Liver (tissue), 8 donors: ENCODE measurements at regions not wholly inside any gene's neighbourhood (a gene's known extent, or its start where the extent isn't known, plus 50 kb on each side); places are given as distances from the start of the nearest gene placed in this dataset.

ENCODE experiments used
- DNase-seq: peaks from one replicate; pipeline ENCODE4 v3.0.0-alpha.2; 2017; ENCODE audit warnings: low spot score
- H3K27ac ChIP-seq, 2 donors: one replicate each; pipeline ENCODE4 v1.7.0; 2013; ENCODE audit warnings: inconsistent platforms in 2 of 2, low read length in 2 of 2, control low read depth in 1 of 2, low read depth in 1 of 2, mild to moderate bottlenecking in 1 of 2
- H3K27me3 ChIP-seq, 4 donors: one replicate each; pipeline versions ENCODE4 v1.6.1 to v1.7.0; 2013; ENCODE audit warnings: low read length in 3 of 4, inconsistent platforms in 1 of 4, mild to moderate bottlenecking in 1 of 4, moderate library complexity in 1 of 4; ENCODE audit not compliant: control insufficient read depth in 4 of 4, insufficient read depth in 4 of 4
- H3K36me3 ChIP-seq, 4 donors: one replicate each; pipeline versions ENCODE4 v1.6.1 to v1.7.0; 2013; ENCODE audit warnings: low read length in 3 of 4, mild to moderate bottlenecking in 3 of 4, low read depth in 1 of 4, moderate library complexity in 1 of 4; ENCODE audit not compliant: control insufficient read depth in 4 of 4, insufficient read depth in 3 of 4
- H3K4me1 ChIP-seq, 4 donors: one replicate each; pipeline versions ENCODE4 v1.6.1 to v1.7.0; 2013; ENCODE audit warnings: low read length in 3 of 4, mild to moderate bottlenecking in 3 of 4, moderate library complexity in 1 of 4; ENCODE audit not compliant: control insufficient read depth in 4 of 4, insufficient read depth in 4 of 4
- H3K4me3 ChIP-seq, 3 donors: one replicate each; pipeline versions ENCODE4 v1.6.1 to v1.7.0; 2013; ENCODE audit warnings: low read length in 3 of 3, control low read depth in 1 of 3, low read depth in 1 of 3, mild to moderate bottlenecking in 1 of 3
- H3K9ac ChIP-seq, 2 donors: one replicate each; pipeline ENCODE4 v1.7.0; 2013; ENCODE audit warnings: low read length in 2 of 2, mild to moderate bottlenecking in 2 of 2, moderate library complexity in 2 of 2, control low read depth in 1 of 2, low read depth in 1 of 2
- H3K9me3 ChIP-seq, 4 donors: one replicate each; pipeline versions ENCODE4 v1.6.1 to v1.7.0; 2013; ENCODE audit warnings: low read length in 3 of 4; ENCODE audit not compliant: control insufficient read depth in 4 of 4
- ATF3 ChIP-seq: IDR thresholded peaks from 2 replicates; pipeline ENCODE4 v1.6.1; 2016; ENCODE audit warnings: antibody characterized with exemption
- CTCF ChIP-seq: fragments of 150-350 bp; IDR thresholded peaks from 2 replicates; pipeline ENCODE4 v1.5.1; 2017; ENCODE audit warnings: improper control_type of control experiment, low read depth, low read length; ENCODE audit not compliant: missing input control
- EGR1 ChIP-seq, 2 donors: IDR thresholded peaks; 2 replicates each; pipeline ENCODE4 v1.6.1; 2016 to 2018; ENCODE audit warnings: antibody characterized with exemption in 2 of 2, low read depth in 2 of 2
- FOXA1 ChIP-seq: IDR thresholded peaks from 2 replicates; pipeline ENCODE4 v1.6.1; 2016; ENCODE audit warnings: antibody characterized with exemption
- FOXA2 ChIP-seq: IDR thresholded peaks from 2 replicates; pipeline ENCODE4 v1.6.1; 2016; ENCODE audit warnings: antibody characterized with exemption
- GABPA ChIP-seq, 2 donors: IDR thresholded peaks in 1 of 2; conservative IDR thresholded peaks in 1 of 2; 2 replicates each; pipeline ENCODE4 v1.6.1; 2016; ENCODE audit warnings: antibody characterized with exemption in 2 of 2, mild to moderate bottlenecking in 1 of 2, moderate library complexity in 1 of 2
- HNF4A ChIP-seq, 2 donors: conservative IDR thresholded peaks; 2 replicates each; pipeline ENCODE4 v1.6.1; 2016; ENCODE audit warnings: antibody characterized with exemption in 2 of 2, mild to moderate bottlenecking in 2 of 2
- HNF4G ChIP-seq: IDR thresholded peaks from 2 replicates; pipeline ENCODE4 v1.6.1; 2016; ENCODE audit warnings: antibody characterized with exemption
- JUND ChIP-seq, 2 donors: IDR thresholded peaks; 2 replicates each; pipeline ENCODE4 v1.6.1; 2016; ENCODE audit warnings: antibody characterized with exemption in 2 of 2
- MAX ChIP-seq: IDR thresholded peaks from 2 replicates; pipeline ENCODE4 v1.6.1; 2016; ENCODE audit warnings: antibody characterized with exemption
- NR2F2 ChIP-seq: IDR thresholded peaks from 2 replicates; pipeline ENCODE4 v1.6.1; 2016; ENCODE audit warnings: antibody characterized with exemption
- RAD21 ChIP-seq, 2 donors: IDR thresholded peaks; 2 replicates each; pipeline ENCODE4 v1.6.1; 2016; ENCODE audit warnings: antibody characterized with exemption in 2 of 2, mild to moderate bottlenecking in 2 of 2
- REST ChIP-seq: IDR thresholded peaks from 2 replicates; pipeline ENCODE4 v1.6.1; 2016; ENCODE audit warnings: antibody characterized with exemption, mild to moderate bottlenecking
- RXRA ChIP-seq, 2 donors: IDR thresholded peaks; 2 replicates each; pipeline ENCODE4 v1.6.1; 2017 to 2018; ENCODE audit warnings: antibody characterized with exemption in 2 of 2, mild to moderate bottlenecking in 1 of 2
- SP1 ChIP-seq: IDR thresholded peaks from 2 replicates; pipeline ENCODE4 v1.6.1; 2018; ENCODE audit warnings: antibody characterized with exemption, mild to moderate bottlenecking
- TAF1 ChIP-seq: conservative IDR thresholded peaks from 2 replicates; pipeline ENCODE4 v1.6.1; 2016; ENCODE audit warnings: antibody characterized with exemption, mild to moderate bottlenecking
- YY1 ChIP-seq: IDR thresholded peaks from 2 replicates; pipeline ENCODE4 v1.6.1; 2016; ENCODE audit warnings: antibody characterized with exemption, mild to moderate bottlenecking
- ZBTB33 ChIP-seq: IDR thresholded peaks from 2 replicates; pipeline ENCODE4 v1.6.1; 2016; ENCODE audit warnings: antibody characterized with exemption
- WGBS: extraction: QIAGEN DNeasy Blood & Tissue Kit; methylation state at CpG from one replicate; pipeline ENCODE4 v1.1.7; 2013; 5-methylcytosine and 5-hydroxymethylcytosine counted together
- donor health status: healthy.
- donor health status: healthy.
- donor health status: healthy.
- donor health status: healthy.
- donor health status: healthy.

GRCh38 chr1:175890958-175891357 lies 147.6 kb upstream of the TNR start:
- Histone ChIP-seq H3K4me3 (no peak overlapping the region), H3K9me3 (no peaks in the 10 kb centered on the region), H3K9ac (no peak overlapping the region), H3K27ac (no peak overlapping the region), H3K27me3 (no peaks in the 10 kb centered on the region), H3K36me3 (no peaks in the 10 kb centered on the region), H3K4me1 (no peaks in the 10 kb centered on the region)
- TF ChIP-seq ZBTB33 (no peak), FOXA1 (no peak), RXRA (IDR thresholded peaks at IDR 0.05) (no peak), TAF1 (no peak), NR2F2 (no peak)
- WGBS: 95% methylated on average over 7 of the region's 7 CpGs
- no peak for DNase-seq

- 96% methylated on average over 2 of the region's 2 CpGs for WGBS
- Histone ChIP-seq H3K4me1 (no peaks in the 10 kb centered on the region), H3K9me3 (no peaks in the 10 kb centered on the region), H3K27me3 (no peaks in the 10 kb centered on the region), H3K27ac (no peak overlapping the region), H3K36me3 (no peaks in the 10 kb centered on the region), H3K9ac (no peak overlapping the region), H3K4me3 (no peak overlapping the region)
- TF ChIP-seq NR2F2 (no peak), TAF1 (no peak), REST (no peak)
- no peak for DNase-seq
Observed at GRCh38 chr1:175889848-175890247, 146.5 kb upstream of the TNR start.

GRCh38 chr1:175888996-175889395 lies 145.6 kb upstream of the TNR start:
- DNase-seq: no peak
- H3K27ac ChIP-seq: no peak overlapping the region
- no peaks in the 10 kb centered on the region for H3K9me3 ChIP-seq
- H3K36me3 ChIP-seq: no peaks in the 10 kb centered on the region
- H3K4me1 ChIP-seq: no peaks in the 10 kb centered on the region
- no peaks in the 10 kb centered on the region for H3K27me3 ChIP-seq
- H3K4me3 ChIP-seq: no peak overlapping the region
- no peak overlapping the region for H3K9ac ChIP-seq
- 95% methylated on average over 2 of the region's 2 CpGs for WGBS
- TF ChIP-seq RAD21 (IDR thresholded peaks at IDR 0.05) (no peak), ATF3 (no peak), CTCF (no peak), JUND (IDR thresholded peaks at IDR 0.05) (no peak), FOXA1 (no peak), HNF4G (no peak), RXRA (IDR thresholded peaks at IDR 0.05) (no peak), YY1 (no peak), TAF1 (no peak), SP1 (no peak), REST (no peak), GABPA (IDR thresholded peaks at IDR 0.05 in 1 of 2, conservative IDR thresholded peaks at IDR 0.05 in 1 of 2) (no peak), FOXA2 (no peak), MAX (no peak), NR2F2 (no peak), EGR1 (IDR thresholded peaks at IDR 0.05; ENCODE audit: low read depth in 2 of 2) (no peak), HNF4A (conservative IDR thresholded peaks at IDR 0.05) (no peak)
